ENCODE measurements at regions not wholly inside any gene's neighbourhood (a gene's known extent, or its start where the extent isn't known, plus 50 kb on each side); places are given as distances from the start of the nearest gene placed in this dataset.
A peak's percentile ranks its signal among the peaks of the same experiment; 100 is the strongest.

DNA sequence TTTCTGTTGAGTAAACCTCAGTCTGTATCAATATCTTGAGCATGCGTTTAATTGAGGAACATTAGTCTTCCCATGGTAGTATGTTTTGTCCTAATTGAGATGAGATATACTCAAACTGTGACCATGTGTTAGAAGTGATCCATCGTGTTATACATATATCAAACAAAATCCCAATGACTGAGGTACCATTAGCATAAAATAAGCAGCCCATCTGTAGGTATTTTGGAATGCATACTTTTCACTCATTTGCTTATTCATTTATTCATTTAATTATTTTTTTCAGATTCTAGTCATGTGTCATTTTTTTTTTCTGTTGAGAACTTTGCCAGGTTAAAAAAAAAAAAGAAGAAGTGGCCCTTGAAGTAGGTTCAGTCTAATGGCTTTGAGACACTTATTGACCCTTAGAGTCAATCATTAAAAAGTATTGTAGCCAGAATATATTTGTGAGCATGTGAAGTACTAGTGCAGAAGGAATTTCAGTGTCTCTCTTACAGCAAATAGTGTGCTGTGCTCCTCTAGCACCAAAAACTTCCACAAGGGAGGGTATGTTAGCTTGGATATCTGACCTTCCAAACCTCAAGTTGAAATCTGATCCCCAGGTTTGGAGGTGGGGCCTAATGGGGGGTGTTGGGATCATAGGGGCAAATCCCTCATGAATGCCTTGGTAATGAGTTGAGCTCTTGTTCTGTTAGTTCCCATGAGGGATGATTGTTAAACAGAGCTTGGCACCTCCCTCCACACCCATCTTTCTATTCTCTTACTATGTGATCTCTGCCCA, 130.8 kb upstream of the NPY2R start:
- no peak overlapping the region for H3K4me3 ChIP-seq (replicated peaks; ENCODE audit: low read depth, low read length)
- TF ChIP-seq, protein P1, sequence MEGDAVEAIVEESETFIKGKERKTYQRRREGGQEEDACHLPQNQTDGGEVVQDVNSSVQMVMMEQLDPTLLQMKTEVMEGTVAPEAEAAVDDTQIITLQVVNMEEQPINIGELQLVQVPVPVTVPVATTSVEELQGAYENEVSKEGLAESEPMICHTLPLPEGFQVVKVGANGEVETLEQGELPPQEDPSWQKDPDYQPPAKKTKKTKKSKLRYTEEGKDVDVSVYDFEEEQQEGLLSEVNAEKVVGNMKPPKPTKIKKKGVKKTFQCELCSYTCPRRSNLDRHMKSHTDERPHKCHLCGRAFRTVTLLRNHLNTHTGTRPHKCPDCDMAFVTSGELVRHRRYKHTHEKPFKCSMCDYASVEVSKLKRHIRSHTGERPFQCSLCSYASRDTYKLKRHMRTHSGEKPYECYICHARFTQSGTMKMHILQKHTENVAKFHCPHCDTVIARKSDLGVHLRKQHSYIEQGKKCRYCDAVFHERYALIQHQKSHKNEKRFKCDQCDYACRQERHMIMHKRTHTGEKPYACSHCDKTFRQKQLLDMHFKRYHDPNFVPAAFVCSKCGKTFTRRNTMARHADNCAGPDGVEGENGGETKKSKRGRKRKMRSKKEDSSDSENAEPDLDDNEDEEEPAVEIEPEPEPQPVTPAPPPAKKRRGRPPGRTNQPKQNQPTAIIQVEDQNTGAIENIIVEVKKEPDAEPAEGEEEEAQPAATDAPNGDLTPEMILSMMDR (IDR thresholded peaks at IDR 0.05; ENCODE audit: low read length, missing control alignments), result no peak
- no peak for DNase-seq (ENCODE audit: low read depth)

DNA sequence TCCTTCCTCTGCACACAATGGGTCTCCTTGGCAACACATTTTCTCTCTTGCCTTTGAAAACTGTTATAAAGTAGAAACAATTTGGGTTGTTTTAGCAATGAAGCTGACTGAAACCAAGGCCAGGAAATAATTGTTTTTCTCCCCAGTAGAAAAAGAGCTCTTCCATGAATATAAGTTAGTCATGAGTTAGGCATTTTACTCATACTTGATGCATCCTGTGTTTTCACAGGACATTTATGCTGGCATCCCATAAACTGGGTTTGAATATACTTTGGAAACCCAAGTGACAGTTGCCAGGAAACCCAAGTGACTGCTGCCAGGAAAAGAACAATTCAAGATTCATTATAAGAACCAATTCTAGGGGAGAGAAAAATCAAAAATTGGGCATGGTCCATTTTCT, 128.6 kb upstream of the NPY2R start:
- no peak overlapping the region for H3K4me3 ChIP-seq (replicated peaks; ENCODE audit: low read depth, low read length)
- TF ChIP-seq, protein P1 (IDR thresholded peaks at IDR 0.05; ENCODE audit: low read length, missing control alignments), result no peak
- peak; percentile 69 for DNase-seq (ENCODE audit: low read depth)

DNA sequence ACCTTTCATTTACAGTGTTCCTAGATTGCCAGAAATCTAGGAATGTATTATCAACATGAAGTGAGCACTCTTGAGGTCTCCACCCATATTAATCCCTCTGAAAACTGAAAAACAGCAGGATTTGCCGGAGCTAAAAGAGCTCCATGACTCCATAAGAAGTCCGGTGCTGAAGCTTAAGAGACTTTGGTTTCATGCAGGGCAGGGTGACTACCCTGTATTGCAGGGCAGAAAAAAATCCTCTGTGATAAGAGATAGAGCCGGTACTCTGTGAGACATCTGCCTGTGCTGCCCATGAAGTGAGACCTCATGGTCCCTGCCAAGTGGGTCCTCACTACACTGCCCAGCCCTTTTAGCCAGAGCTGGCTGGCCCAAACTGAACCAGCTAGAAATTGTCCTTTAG, 127.2 kb upstream of the NPY2R start:
- no peak overlapping the region for H3K4me3 ChIP-seq (replicated peaks; ENCODE audit: low read depth, low read length)
- TF ChIP-seq, protein P1 (IDR thresholded peaks at IDR 0.05; ENCODE audit: low read length, missing control alignments), result no peak
- DNase-seq (ENCODE audit: low read depth), result no peak

DNA sequence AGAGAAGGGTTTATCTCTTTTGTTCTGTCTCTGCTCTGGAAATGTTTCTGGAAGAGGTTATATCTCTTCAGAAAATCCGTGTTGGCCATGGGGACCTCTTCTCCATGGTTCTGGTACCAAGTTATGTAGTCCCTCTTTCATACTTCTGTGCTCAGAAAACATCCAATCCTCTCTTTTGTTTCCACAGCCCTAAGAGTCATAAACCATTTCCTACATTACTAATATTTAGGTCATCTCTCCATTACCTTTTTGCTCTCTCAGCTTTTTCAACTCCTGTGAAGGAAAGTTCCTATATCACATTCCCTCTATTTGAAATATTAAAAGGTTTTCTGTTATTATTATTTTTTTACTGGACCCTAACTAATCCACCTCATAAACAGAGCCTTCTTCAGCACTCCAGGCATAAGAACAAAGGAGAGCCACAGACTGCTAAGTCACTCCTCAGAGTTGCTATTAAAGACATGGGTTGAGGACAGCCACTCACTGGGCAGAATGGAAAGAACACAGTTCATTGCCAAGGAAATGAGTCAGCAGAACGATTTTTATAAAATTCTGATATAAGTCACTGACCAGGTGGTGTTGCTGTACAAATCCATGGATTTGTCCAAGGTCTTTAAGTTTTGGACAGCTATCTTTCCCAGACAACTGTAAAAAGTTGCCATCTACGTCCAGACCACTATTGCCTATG, 122.4 kb upstream of the NPY2R start:
- DNase-seq (ENCODE audit: low read depth), result peak; percentile 84
- TF ChIP-seq, protein P1 (IDR thresholded peaks at IDR 0.05; ENCODE audit: low read length, missing control alignments), result no peak
- no peak overlapping the region for H3K4me3 ChIP-seq (replicated peaks; ENCODE audit: low read depth, low read length)

DNA sequence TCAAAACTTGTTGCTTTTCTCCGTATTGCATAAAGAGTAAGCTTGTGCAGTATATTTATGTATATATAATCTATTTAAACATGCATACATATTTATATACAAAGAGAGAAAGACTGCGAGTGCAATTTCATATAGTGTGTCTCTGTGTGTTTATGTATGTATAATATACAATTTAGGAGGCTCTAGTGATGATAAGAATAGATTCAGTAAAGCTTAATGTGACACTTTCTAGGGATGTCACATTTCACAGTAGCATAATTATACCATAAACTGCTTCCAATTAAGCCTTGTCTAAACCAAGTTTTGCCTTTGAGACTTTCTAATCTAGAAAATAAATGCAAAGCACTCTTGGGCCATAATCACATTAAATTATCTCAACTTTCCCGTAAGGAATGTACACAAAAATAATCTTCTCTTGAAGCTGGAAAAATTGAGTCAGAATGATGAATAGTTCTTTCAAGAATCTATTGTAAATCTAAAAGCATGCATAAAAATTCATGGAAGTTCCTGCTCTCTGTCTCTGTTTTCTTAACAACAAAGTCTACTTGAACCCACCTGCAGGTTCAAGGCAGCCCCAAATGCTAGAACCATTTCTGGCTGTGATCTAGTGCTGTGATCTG, 114.1 kb upstream of the NPY2R start:
- no peak overlapping the region for H3K4me3 ChIP-seq (replicated peaks; ENCODE audit: low read depth, low read length)
- TF ChIP-seq, protein P1 (IDR thresholded peaks at IDR 0.05; ENCODE audit: low read length, missing control alignments), result no peak
- peak; percentile 53 for DNase-seq (ENCODE audit: low read depth)

DNA sequence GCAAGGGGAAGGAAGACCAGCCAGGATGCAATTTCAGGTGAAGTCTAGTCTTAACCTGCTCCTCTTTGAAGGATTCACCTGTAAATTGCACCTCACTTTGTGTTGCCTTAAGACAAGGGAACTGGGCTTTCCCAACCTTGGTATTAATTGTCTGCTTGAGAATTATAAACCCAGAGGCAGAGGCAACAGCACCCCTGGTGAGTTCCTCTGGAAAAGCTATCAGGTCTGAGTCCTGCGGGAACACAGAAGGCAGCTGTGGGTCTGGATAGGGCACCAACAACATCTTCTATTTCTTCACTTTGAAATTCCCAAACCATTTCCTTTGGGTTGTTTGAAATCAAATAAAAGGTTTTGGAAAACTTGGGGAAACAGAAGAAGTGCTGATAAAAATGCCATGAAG, 109.2 kb upstream of the NPY2R start:
- H3K4me3 ChIP-seq (replicated peaks; ENCODE audit: low read depth, low read length), result no peak overlapping the region
- TF ChIP-seq, protein P1 (IDR thresholded peaks at IDR 0.05; ENCODE audit: low read length, missing control alignments), result no peak
- DNase-seq (ENCODE audit: low read depth), result no peak
